Tibial nerve (tissue), 4 donors: ENCODE measurements at regions not wholly inside any gene's neighbourhood (a gene's known extent, or its start where the extent isn't known, plus 50 kb on each side); places are given as distances from the start of the nearest gene placed in this dataset.

Source experiments
- DNase-seq, 2 donors: peaks; one replicate each; pipeline ENCODE4 v3.0.0-alpha.2; 2019; ENCODE audit warnings: low spot score in 2 of 2
- H3K27ac ChIP-seq, 4 donors: fragments of 200-600 bp; sonication (generic) in 3 of 4; one replicate each; pipeline ENCODE4 v1.5.1; 2017 to 2019; ENCODE audit warnings: mild to moderate bottlenecking in 1 of 4
- H3K27me3 ChIP-seq, 2 donors: fragments of 200-600 bp; sonication (generic) in 1 of 2; one replicate each; pipeline versions ENCODE4 v1.5.1 to v1.6.0; 2017 to 2019
- H3K36me3 ChIP-seq, 3 donors: fragments of 200-600 bp; sonication (generic); one replicate each; pipeline ENCODE4 v1.5.1; 2018 to 2019
- H3K4me1 ChIP-seq, 4 donors: fragments of 200-600 bp; sonication (generic) in 3 of 4; one replicate each; pipeline ENCODE4 v1.5.1; 2017 to 2019
- H3K4me3 ChIP-seq, 4 donors: fragments of 200-600 bp; sonication (generic) in 3 of 4; one replicate each; pipeline ENCODE4 v1.5.1; 2017 to 2019; ENCODE audit warnings: mild to moderate bottlenecking in 1 of 4, moderate library complexity in 1 of 4
- H3K9me3 ChIP-seq, 4 donors: fragments of 200-600 bp; sonication (generic) in 3 of 4; one replicate each; pipeline ENCODE4 v1.5.1; 2017 to 2019
- CTCF ChIP-seq, 5 experiments: fragments of 200-600 bp in 3 of 5; fragments of 450-650 bp in 2 of 5; sonication (generic) in 3 of 5; IDR thresholded peaks; one replicate each; pipeline ENCODE4 v1.5.1; 2016 to 2019; ENCODE audit warnings: antibody characterized with exemption in 5 of 5, mild to moderate bottlenecking in 3 of 5, moderate library complexity in 2 of 5
- EP300 ChIP-seq, 2 donors: sonication (generic); formaldehyde crosslinking; IDR thresholded peaks; one replicate each; pipeline ENCODE4 v1.6.1; 2017; ENCODE audit warnings: antibody characterized with exemption in 2 of 2, mild to moderate bottlenecking in 1 of 2
- POLR2A ChIP-seq, 2 donors: fragments of 450-650 bp; IDR thresholded peaks; one replicate each; pipeline ENCODE4 v1.6.1; 2017; ENCODE audit warnings: antibody characterized with exemption in 2 of 2, mild to moderate bottlenecking in 2 of 2, moderate library complexity in 2 of 2
- WGBS, 2 donors: methylation state at CpG; one replicate each; pipeline ENCODE4 v1.1.5; 2018; 5-methylcytosine and 5-hydroxymethylcytosine counted together

GRCh38 chr2:223365158-223365679 is 236.9 kb downstream of the SCG2 start:
- no peak for DNase-seq
- no peaks in the 10 kb centered on the region for H3K4me1 ChIP-seq
- no peak for TF ChIP-seq POLR2A (IDR thresholded peaks at IDR 0.05)
- TF ChIP-seq EP300 (IDR thresholded peaks at IDR 0.05) = no peak
- no peak for TF ChIP-seq CTCF (IDR thresholded peaks at IDR 0.05)
- H3K9me3 ChIP-seq = no peaks in the 10 kb centered on the region
- no peaks in the 10 kb centered on the region for H3K36me3 ChIP-seq
- H3K4me3 ChIP-seq = no peak overlapping the region
- no peaks in the 10 kb centered on the region for H3K27me3 ChIP-seq
- H3K27ac ChIP-seq = no peak overlapping the region
- WGBS, 2 donors = 33 to 53% methylated on average over 5 of the region's 5 CpGs

- no peaks in the 10 kb centered on the region for H3K9me3 ChIP-seq
- 74 to 77% methylated on average over 5 of the region's 5 CpGs for WGBS, 2 donors
- no peak for DNase-seq
- TF ChIP-seq CTCF (IDR thresholded peaks at IDR 0.05) (no peak), EP300 (IDR thresholded peaks at IDR 0.05) (no peak), POLR2A (IDR thresholded peaks at IDR 0.05) (no peak)
- H3K27me3 ChIP-seq = no peaks in the 10 kb centered on the region
- H3K36me3 ChIP-seq = no peaks in the 10 kb centered on the region
- no peak overlapping the region for H3K27ac ChIP-seq
- H3K4me3 ChIP-seq = no peak overlapping the region
- no peaks in the 10 kb centered on the region for H3K4me1 ChIP-seq
Observed at GRCh38 chr2:223366566-223366965, 235.6 kb downstream of the SCG2 start.

- TF ChIP-seq CTCF (IDR thresholded peaks at IDR 0.05) (no peak), POLR2A (IDR thresholded peaks at IDR 0.05) (no peak), EP300 (IDR thresholded peaks at IDR 0.05) (no peak)
- WGBS, 2 donors = 59 to 66% methylated on average over 2 of the region's 2 CpGs
Observed at GRCh38 chr2:223368481-223368880, 233.7 kb downstream of the SCG2 start.

GRCh38 chr2:223369889-223370288 is 232.3 kb downstream of the SCG2 start:
- Histone ChIP-seq H3K4me3 (no peak overlapping the region), H3K27ac (no peak overlapping the region), H3K9me3 (no peaks in the 10 kb centered on the region), H3K27me3 (no peaks in the 10 kb centered on the region), H3K36me3 (no peaks in the 10 kb centered on the region), H3K4me1 (no peaks in the 10 kb centered on the region)
- DNase-seq = no peak
- TF ChIP-seq POLR2A (IDR thresholded peaks at IDR 0.05) (no peak), CTCF (IDR thresholded peaks at IDR 0.05) (no peak), EP300 (IDR thresholded peaks at IDR 0.05) (no peak)
- 45 to 65% methylated on average over 3 of the region's 3 CpGs for WGBS, 2 donors

More at GRCh38 chr2:223368481-223368880, 233.7 kb downstream of the SCG2 start:
- no peaks in the 10 kb centered on the region for H3K36me3 ChIP-seq
- no peak overlapping the region for H3K4me3 ChIP-seq
- H3K4me1 ChIP-seq = no peaks in the 10 kb centered on the region
- H3K27ac ChIP-seq = no peak overlapping the region
- no peaks in the 10 kb centered on the region for H3K27me3 ChIP-seq
- no peak for DNase-seq
- no peaks in the 10 kb centered on the region for H3K9me3 ChIP-seq

- Histone ChIP-seq H3K27ac (no peak overlapping the region), H3K36me3 (no peaks in the 10 kb centered on the region), H3K4me3 (no peak overlapping the region), H3K9me3 (no peaks in the 10 kb centered on the region), H3K4me1 (no peaks in the 10 kb centered on the region), H3K27me3 (no peaks in the 10 kb centered on the region)
- no peak for DNase-seq
- no peak for TF ChIP-seq POLR2A (IDR thresholded peaks at IDR 0.05)
- TF ChIP-seq EP300 (IDR thresholded peaks at IDR 0.05) = no peak
- no peak for TF ChIP-seq CTCF (IDR thresholded peaks at IDR 0.05)
- 88 to 100% methylated on average over 1 of the region's 1 CpG for WGBS, 2 donors
Observed at GRCh38 chr2:223383315-223383714, 218.8 kb downstream of the SCG2 start.
